ENCODE measurements at regions not wholly inside any gene's neighbourhood (a gene's known extent, or its start where the extent isn't known, plus 50 kb on each side); places are given as distances from the start of the nearest gene placed in this dataset.

DNA sequence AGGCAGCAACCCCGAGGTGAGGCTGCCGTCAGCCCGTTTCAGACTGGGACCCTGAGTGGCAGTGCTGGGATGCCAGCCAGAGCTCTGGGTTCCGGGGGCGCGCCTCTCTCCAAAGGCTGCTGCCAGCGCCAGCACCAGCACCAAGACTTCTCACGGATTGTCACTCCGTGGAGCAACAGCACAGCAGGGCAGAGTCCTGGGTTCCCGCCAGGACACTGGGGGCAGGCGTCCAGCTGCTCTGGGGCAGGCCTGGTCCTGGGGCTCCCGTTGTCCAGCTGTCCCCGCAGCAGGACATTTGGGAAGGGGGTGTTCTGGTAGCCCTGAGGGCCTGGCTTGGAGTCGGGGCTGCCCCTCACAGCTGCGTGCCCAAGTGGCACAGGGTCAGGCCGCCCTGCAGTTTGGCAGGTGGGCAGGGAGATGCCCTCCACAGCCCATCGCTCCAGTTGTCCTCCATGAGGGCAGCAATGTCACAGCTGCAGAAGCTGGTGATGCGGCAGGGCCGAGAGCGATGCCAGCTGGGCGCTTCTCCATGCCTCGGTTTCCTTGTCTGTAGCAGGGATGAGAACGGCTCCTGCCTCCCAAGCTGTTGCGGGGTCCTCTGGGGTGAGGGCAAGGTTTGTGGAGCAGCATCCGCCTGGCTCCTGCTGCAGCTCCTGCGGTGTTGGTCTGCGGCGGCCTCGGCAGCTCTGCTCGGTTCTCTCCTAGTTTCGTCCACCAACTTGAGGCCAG is 137.3 kb upstream of the CIBAR2 start:
- no peaks in the 10 kb centered on the region for H3K36me3 ChIP-seq
- no peaks in the 10 kb centered on the region for H3K9me3 ChIP-seq
- DNase-seq (ENCODE audit: extremely low spot score in 2 of 2) = no peak
- H3K27ac ChIP-seq = no peak overlapping the region
- no peaks in the 10 kb centered on the region for H3K27me3 ChIP-seq
- peaks cover 10% of the 10 kb centered on the region for H3K4me1 ChIP-seq
- TF ChIP-seq POLR2A (IDR thresholded peaks at IDR 0.05) (no peak), CTCF (IDR thresholded peaks at IDR 0.05) (no peak), POLR2AphosphoS5 (IDR thresholded peaks at IDR 0.05; ENCODE audit: insufficient read depth in 1 of 2, low read depth in 1 of 2) (no peak)
- intact Hi-C loops (cut with DNase I) = no loop called here
- no peak overlapping the region for H3K4me3 ChIP-seq

DNA sequence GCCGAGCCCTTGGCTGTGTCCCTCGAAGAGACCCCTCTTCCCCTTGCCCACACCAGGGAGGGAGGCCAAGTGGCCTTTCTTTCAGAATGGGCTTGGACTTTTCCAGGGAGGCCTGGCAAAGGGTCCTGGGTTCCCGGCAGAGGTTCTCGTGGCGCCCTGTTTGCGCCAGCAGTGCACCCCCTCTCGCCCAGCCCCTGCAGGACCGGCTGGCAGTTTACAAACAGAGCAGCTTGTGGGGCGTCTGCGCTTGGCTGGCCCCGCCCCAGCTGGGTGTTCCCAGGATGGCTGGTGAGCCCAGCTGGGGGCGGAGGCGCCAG is 137.8 kb upstream of the CIBAR2 start:
- Histone ChIP-seq H3K36me3 (no peaks in the 10 kb centered on the region), H3K4me3 (no peak overlapping the region), H3K27me3 (no peaks in the 10 kb centered on the region), H3K4me1 (peaks cover 8% of the 10 kb centered on the region), H3K27ac (no peak overlapping the region), H3K9me3 (no peaks in the 10 kb centered on the region)
- DNase-seq (ENCODE audit: extremely low spot score in 2 of 2) = no peak
- TF ChIP-seq POLR2A (IDR thresholded peaks at IDR 0.05) (no peak), CTCF (IDR thresholded peaks at IDR 0.05) (no peak), POLR2AphosphoS5 (IDR thresholded peaks at IDR 0.05; ENCODE audit: insufficient read depth in 1 of 2, low read depth in 1 of 2) (no peak)
- intact Hi-C loops (cut with DNase I) = no loop called here

- Histone ChIP-seq H3K27me3 (no peaks in the 10 kb centered on the region), H3K36me3 (no peaks in the 10 kb centered on the region), H3K4me3 (no peak overlapping the region), H3K4me1 (peaks cover 2% of the 10 kb centered on the region), H3K9me3 (no peaks in the 10 kb centered on the region), H3K27ac (no peak overlapping the region)
- TF ChIP-seq CTCF (IDR thresholded peaks at IDR 0.05) = no peak
- no peak for TF ChIP-seq POLR2AphosphoS5 (IDR thresholded peaks at IDR 0.05; ENCODE audit: insufficient read depth in 1 of 2, low read depth in 1 of 2)
- TF ChIP-seq POLR2A (IDR thresholded peaks at IDR 0.05) = no peak
- intact Hi-C loops (cut with DNase I) = no loop called here
- no peak for DNase-seq (ENCODE audit: extremely low spot score in 2 of 2)
Measured at GRCh38 chr16:85250609-85251223, 138.4 kb upstream of the CIBAR2 start.

GRCh38 chr16:85251225-85251760 is 139.0 kb upstream of the CIBAR2 start:
- TF ChIP-seq POLR2AphosphoS5 (IDR thresholded peaks at IDR 0.05; ENCODE audit: insufficient read depth in 1 of 2, low read depth in 1 of 2) (no peak), CTCF (IDR thresholded peaks at IDR 0.05) (no peak), POLR2A (IDR thresholded peaks at IDR 0.05) (no peak)
- Histone ChIP-seq H3K9me3 (no peaks in the 10 kb centered on the region), H3K36me3 (no peaks in the 10 kb centered on the region), H3K4me3 (no peak overlapping the region), H3K4me1 (no peaks in the 10 kb centered on the region), H3K27ac (no peak overlapping the region), H3K27me3 (no peaks in the 10 kb centered on the region)
- intact Hi-C loops (cut with DNase I) = no loop called here
- DNase-seq (ENCODE audit: extremely low spot score in 2 of 2) = no peak

DNA sequence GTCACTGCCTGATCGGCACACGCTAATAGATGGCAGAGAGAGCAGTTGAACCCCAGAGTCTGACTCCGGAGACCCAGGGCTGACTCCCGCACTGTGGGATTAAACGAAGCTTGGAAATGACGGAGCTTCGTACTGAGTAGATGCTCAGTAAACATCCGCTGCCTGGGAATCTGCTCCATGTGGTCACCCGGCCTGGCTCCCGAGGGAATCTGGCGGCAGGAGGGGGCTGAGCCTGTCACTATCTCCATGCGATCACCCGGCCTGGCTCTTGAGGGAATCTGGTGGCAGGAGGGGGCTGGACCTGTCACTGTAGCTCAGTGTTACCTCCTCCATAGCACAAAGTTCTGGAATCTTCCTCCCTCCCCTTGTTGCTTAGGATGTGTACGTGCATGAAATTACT is 139.7 kb upstream of the CIBAR2 start:
- Histone ChIP-seq H3K4me1 (no peaks in the 10 kb centered on the region), H3K27ac (no peak overlapping the region), H3K36me3 (no peaks in the 10 kb centered on the region), H3K4me3 (no peak overlapping the region), H3K9me3 (no peaks in the 10 kb centered on the region), H3K27me3 (no peaks in the 10 kb centered on the region)
- no peak for DNase-seq (ENCODE audit: extremely low spot score in 2 of 2)
- TF ChIP-seq POLR2A (IDR thresholded peaks at IDR 0.05) (no peak), CTCF (IDR thresholded peaks at IDR 0.05) (no peak), POLR2AphosphoS5 (IDR thresholded peaks at IDR 0.05; ENCODE audit: insufficient read depth in 1 of 2, low read depth in 1 of 2) (no peak)
- intact Hi-C loops (cut with DNase I) = no loop called here

Data from vagina (tissue), 2 donors.